Omental fat pad (tissue), 3 donors: ENCODE measurements at regions not wholly inside any gene's neighbourhood (a gene's known extent, or its start where the extent isn't known, plus 50 kb on each side); places are given as distances from the start of the nearest gene placed in this dataset.
"Not testable (repeated sequence)": the region's sequence is repeated elsewhere in the genome, so short reads cannot be mapped to it uniquely, and the experiment has no call there.

Source experiments
- ATAC-seq: fragments of 150-250 bp; one replicate; pipeline ENCODE4 v1.9.1; 2016; ENCODE audit warnings: mild to moderate bottlenecking, moderate library complexity; ENCODE audit not compliant: low FRiP score
- DNase-seq: peaks from one replicate; pipeline ENCODE4 v3.0.0-alpha.2; 2019; ENCODE audit warnings: low spot score
- CTCF ChIP-seq, 3 donors: fragments of 450-650 bp; IDR thresholded peaks; one replicate each; pipeline ENCODE4 v1.5.1; 2016 to 2017; ENCODE audit warnings: antibody characterized with exemption in 3 of 3, mild to moderate bottlenecking in 3 of 3, moderate library complexity in 2 of 3

- DNase-seq, result no peak
- no peak for ATAC-seq
- no peak for TF ChIP-seq CTCF (IDR thresholded peaks at IDR 0.05)
These were observed 111.1 kb upstream of the DAPK1 start for GRCh38 chr9:87386490-87387025.

DNA sequence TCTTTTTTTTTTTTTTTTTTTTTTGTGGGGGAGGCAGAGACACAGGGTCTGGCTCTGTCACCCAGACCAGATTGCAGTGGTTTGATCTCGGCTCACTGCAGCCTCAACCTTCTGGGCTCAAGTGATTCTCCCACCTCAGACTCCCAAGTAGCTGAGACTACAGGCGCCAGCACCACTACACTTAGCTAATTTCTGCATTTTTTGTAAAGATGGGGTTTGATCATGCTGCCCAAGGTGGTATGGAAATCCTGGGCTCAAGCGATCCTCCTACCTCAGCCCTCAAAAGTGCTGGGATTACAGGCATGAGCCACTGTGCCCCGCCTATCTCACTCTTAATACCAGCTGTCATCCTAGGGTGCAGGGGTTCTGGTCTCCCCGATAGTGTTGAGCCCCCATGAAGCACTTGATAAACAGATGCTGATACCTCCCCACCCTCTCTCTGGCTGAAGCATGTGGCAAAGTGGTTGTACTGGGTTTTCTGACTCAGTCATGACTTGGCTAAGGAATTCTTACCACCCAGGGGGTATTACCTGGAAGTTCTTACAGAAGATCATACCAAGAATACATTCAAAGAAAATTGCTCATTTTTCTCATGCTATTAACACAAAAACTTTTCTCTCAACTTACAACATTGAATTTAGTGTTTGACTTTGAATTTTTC lies 110.2 kb upstream of the DAPK1 start:
- ATAC-seq (no peak), DNase-seq (no peak)
- TF ChIP-seq CTCF (IDR thresholded peaks at IDR 0.05), result no peak

DNA sequence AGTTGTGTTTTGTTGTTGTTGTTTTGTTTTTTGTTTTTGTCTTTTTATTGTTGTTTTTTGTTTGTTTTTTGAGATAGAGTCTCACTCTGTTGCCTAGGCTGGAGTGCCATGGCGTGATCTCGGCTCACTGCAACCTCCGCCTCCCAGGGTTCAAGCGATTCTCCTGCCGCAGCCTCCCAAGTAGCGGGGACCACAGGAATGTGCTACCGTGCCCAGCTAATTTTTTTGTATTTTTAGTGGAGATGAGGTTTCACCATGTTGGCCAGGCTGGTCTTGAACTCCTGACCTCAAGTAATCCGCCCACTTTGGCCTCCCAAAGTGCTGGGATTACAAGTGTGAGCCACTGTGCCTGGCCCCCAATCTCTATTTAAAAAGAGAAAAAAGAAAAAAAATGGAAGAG lies 109.0 kb upstream of the DAPK1 start:
- not testable (repeated sequence) for ATAC-seq, DNase-seq

DNA sequence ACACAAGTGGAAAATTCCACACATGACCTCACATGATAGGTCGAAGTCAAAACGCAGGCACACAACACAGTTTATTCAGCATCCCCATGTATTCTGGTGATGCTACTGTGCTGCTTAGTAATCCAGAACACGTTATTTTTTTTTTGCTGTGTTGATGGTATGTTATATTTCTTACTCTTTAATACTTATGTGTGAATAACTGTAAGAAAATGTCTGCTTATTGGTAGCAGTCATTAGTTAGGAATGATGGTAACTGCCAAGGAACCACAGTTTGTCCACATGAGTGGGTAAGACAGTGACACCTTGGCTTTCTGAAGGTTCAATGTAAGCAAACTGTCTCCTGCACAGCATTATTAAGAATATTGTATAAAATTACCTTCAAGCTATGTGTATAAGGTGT lies 107.7 kb upstream of the DAPK1 start:
- ATAC-seq (no peak), DNase-seq (no peak)
- no peak for TF ChIP-seq CTCF (IDR thresholded peaks at IDR 0.05)

DNA sequence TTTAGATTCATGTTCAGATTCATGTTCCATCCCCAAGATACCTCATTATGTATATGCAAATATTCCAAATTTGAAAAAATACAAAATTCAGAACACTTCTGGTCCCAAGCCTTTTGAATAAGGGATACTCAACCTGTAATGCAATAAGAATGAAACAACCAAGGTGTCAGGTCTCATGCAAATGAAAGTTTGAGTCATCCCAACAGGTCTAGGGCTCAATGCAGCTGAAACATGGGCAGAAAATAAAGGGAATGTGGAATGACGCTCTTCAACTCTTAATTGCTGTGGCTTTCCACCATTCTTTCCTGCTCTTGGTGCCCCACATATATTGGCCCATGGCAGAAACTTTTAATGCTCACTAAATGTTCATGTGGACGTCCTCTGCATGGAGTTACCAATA lies 107.3 kb upstream of the DAPK1 start:
- no peak for ATAC-seq
- TF ChIP-seq CTCF (IDR thresholded peaks at IDR 0.05), result no peak

GRCh38 chr9:87392086-87392485 lies 105.6 kb upstream of the DAPK1 start:
- DNase-seq, result no peak
- ATAC-seq, result no peak
- no peak for TF ChIP-seq CTCF (IDR thresholded peaks at IDR 0.05)

More for the DNA sequence above, 107.3 kb upstream of the DAPK1 start:
- no peak for DNase-seq

DNA sequence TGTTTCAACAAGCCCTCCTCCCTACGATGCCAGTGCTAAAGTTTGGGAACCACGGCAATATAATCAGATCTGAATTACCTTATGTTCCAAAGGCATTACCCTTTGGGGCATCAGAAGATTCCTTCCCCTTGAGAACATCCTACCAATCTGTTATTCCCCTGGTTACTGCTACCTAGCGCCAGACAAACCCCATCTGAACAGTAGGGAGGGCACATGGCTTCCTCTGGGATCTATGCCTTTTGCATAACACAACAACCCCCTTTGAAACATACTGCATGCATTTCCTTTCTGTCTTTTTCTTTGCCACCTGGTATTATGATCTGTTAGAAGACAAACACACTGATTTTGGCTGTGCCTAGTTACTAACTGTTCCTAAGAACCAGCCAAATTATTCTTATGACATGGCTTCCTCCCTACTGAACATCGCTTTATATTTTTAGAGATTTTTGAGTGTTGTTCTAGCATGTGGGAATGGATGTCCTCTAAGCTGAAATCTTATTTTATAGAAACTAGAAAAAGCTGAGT lies 103.9 kb upstream of the DAPK1 start:
- no peak for ATAC-seq
- TF ChIP-seq CTCF (IDR thresholded peaks at IDR 0.05), result no peak
- DNase-seq, result no peak
